ENCODE measurements at regions not wholly inside any gene's neighbourhood (a gene's known extent, or its start where the extent isn't known, plus 50 kb on each side); places are given as distances from the start of the nearest gene placed in this dataset.

DNA sequence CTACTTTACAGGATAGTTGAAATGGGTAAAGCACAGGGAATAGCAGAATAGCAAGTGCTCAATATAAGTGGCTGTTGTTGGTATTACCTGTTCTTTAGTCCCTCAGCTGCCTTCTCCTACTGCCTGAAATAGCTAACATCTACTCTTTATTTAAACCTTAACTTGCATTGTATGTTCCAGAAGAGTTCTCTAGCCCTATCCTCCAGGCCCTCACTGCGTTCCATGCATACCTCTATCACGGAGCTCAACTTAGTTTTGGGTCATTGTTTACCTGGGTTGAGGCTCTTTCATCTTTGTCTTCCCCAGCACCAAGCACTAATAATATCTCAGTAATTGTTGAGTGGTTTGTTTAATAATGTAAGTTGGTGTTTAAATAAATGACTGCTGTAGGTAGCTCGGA lies 242.2 kb upstream of the FANCL start:
- Histone ChIP-seq H3K4me1 (ENCODE audit: insufficient read depth, insufficient read length) (no peaks in the 10 kb centered on the region), H3K9me3 (ENCODE audit: insufficient read depth, low read length) (peaks cover 8% of the 10 kb centered on the region; the same call in 1 of the 2 replicates), H3K27me3 (ENCODE audit: insufficient read depth, insufficient read length) (no peaks in the 10 kb centered on the region), H3K9ac (ENCODE audit: insufficient read length, low read depth) (no peak overlapping the region), H3K4me3 (ENCODE audit: insufficient read length, low read depth) (no peak overlapping the region), H3K36me3 (ENCODE audit: insufficient read depth, insufficient read length, low read length) (no peaks in the 10 kb centered on the region)
- DNase-seq (ENCODE audit: low read depth, low spot score): no peak
- TF ChIP-seq YY1 (IDR thresholded peaks at IDR 0.05; ENCODE audit: insufficient read depth, insufficient read length): no peak
- TF ChIP-seq SUZ12 (IDR thresholded peaks at IDR 0.05; ENCODE audit: extremely low read depth, insufficient read depth, insufficient read length): no peak
- no peak for TF ChIP-seq ZNF274 (IDR thresholded peaks at IDR 0.05; ENCODE audit: low read depth, low read length)

DNA sequence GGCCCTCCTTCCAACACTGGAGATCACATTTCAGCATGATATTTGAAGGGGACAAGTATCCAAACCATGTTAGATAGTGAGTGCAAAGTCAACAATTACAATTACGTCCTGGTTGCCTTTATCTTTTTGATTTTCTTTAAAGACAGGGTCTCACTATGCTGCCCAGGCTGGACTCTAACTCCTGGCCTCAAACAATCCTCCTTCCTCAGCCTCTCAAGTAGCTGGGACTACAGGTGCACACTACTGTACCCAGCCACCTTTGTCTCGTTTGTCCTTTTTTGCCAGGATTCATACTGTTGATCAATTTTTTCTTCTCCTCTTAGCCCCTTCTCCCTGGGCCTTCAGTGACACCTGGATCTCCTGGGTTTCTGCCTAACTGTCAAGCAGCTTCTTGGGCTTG lies 240.5 kb upstream of the FANCL start:
- Histone ChIP-seq H3K4me3 (ENCODE audit: insufficient read length, low read depth) (no peak overlapping the region), H3K27me3 (ENCODE audit: insufficient read depth, insufficient read length) (no peaks in the 10 kb centered on the region), H3K36me3 (ENCODE audit: insufficient read depth, insufficient read length, low read length) (no peaks in the 10 kb centered on the region), H3K9ac (ENCODE audit: insufficient read length, low read depth) (no peak overlapping the region), H3K4me1 (ENCODE audit: insufficient read depth, insufficient read length) (no peaks in the 10 kb centered on the region), H3K9me3 (ENCODE audit: insufficient read depth, low read length) (no peaks in the 10 kb centered on the region; the same call in 1 of the 2 replicates)
- DNase-seq (ENCODE audit: low read depth, low spot score): no peak
- TF ChIP-seq SUZ12 (IDR thresholded peaks at IDR 0.05; ENCODE audit: extremely low read depth, insufficient read depth, insufficient read length) (no peak), YY1 (IDR thresholded peaks at IDR 0.05; ENCODE audit: insufficient read depth, insufficient read length) (no peak)

DNA sequence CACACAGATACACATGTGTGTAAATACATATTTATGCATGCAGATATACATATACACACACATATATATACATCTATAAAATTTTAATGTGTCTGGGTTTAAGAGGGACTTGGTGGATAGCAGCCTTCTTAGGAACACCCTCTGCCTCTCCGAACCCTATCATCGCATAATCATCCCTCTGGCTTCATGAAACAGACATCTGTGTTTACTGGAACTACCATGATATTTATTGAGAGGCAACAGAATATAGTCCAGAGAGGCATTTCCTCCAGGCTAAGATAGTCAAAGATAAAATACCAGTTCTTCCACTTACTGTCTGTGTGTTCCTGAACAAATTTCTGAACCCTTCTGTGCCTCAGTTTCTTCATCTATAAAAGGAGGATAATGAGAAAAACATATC lies 239.0 kb upstream of the FANCL start:
- H3K4me1 ChIP-seq (ENCODE audit: insufficient read depth, insufficient read length): no peaks in the 10 kb centered on the region
- TF ChIP-seq ZNF274 (IDR thresholded peaks at IDR 0.05; ENCODE audit: low read depth, low read length) (no peak), SUZ12 (IDR thresholded peaks at IDR 0.05; ENCODE audit: extremely low read depth, insufficient read depth, insufficient read length) (no peak), YY1 (IDR thresholded peaks at IDR 0.05; ENCODE audit: insufficient read depth, insufficient read length) (no peak)
- H3K4me3 ChIP-seq (ENCODE audit: insufficient read length, low read depth): no peak overlapping the region
- no peaks in the 10 kb centered on the region for H3K36me3 ChIP-seq (ENCODE audit: insufficient read depth, insufficient read length, low read length)
- DNase-seq (ENCODE audit: low read depth, low spot score): no peak
- H3K9ac ChIP-seq (ENCODE audit: insufficient read length, low read depth): no peak overlapping the region
- no peaks in the 10 kb centered on the region; the same call in 1 of the 2 replicates for H3K9me3 ChIP-seq (ENCODE audit: insufficient read depth, low read length)
- no peaks in the 10 kb centered on the region for H3K27me3 ChIP-seq (ENCODE audit: insufficient read depth, insufficient read length)

DNA sequence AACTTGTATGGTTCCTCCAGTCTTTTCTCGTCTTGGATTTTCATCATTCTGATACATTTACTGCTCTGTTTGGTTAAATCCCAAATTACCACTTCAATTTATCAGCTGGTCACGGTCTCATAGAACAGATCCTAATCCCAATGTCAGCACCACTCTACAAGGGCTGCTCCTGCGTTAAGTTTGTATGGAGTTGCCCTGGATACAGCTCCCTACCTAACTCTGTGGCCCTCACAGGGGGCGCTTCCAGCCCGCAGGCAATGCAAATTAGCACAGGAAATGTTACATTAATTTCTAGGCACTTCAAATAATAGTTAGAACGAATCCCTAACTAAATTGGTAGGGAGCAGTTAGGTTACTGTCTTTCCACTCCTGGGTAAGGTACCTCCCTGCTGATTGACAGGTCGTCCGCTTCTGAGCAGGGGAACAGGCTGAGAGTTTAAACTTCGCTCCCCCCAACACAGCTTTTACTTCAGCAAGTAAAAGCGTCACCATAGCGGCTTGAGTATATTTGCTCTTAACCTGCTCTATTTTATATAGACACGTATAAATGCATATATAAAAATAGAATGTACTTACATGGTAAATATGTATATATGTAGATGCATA lies 238.5 kb upstream of the FANCL start:
- peak; percentile 15 for DNase-seq (ENCODE audit: low read depth, low spot score)
- TF ChIP-seq SUZ12 (IDR thresholded peaks at IDR 0.05; ENCODE audit: extremely low read depth, insufficient read depth, insufficient read length): no peak
- no peak for TF ChIP-seq ZNF274 (IDR thresholded peaks at IDR 0.05; ENCODE audit: low read depth, low read length)
- no peak for TF ChIP-seq YY1 (IDR thresholded peaks at IDR 0.05; ENCODE audit: insufficient read depth, insufficient read length)

DNA sequence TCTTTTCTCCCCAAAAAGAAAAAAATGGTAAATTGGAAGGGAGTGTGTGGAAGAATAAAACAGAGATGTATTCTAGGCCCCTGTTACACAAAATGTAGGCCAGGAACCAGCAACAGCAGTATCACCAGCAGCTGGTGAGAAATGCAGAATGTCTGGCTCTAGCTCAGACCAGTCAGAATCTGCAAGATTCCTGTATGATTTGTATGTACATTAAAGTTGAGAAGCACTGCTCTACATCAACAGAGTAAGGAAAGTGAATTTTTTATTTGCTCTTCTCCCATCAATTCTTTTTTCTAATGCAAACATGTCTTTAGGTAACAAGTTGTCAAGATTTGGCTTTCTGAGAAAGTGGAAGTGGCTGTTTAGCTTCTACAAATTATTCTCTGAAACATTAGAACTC lies 235.4 kb upstream of the FANCL start:
- H3K9me3 ChIP-seq (ENCODE audit: insufficient read depth, low read length): no peaks in the 10 kb centered on the region; the same call in 1 of the 2 replicates
- H3K4me3 ChIP-seq (ENCODE audit: insufficient read length, low read depth): no peak overlapping the region
- TF ChIP-seq SUZ12 (IDR thresholded peaks at IDR 0.05; ENCODE audit: extremely low read depth, insufficient read depth, insufficient read length): no peak
- TF ChIP-seq YY1 (IDR thresholded peaks at IDR 0.05; ENCODE audit: insufficient read depth, insufficient read length): no peak
- no peak for TF ChIP-seq ZNF274 (IDR thresholded peaks at IDR 0.05; ENCODE audit: low read depth, low read length)
- no peaks in the 10 kb centered on the region for H3K27me3 ChIP-seq (ENCODE audit: insufficient read depth, insufficient read length)
- DNase-seq (ENCODE audit: low read depth, low spot score): no peak
- H3K4me1 ChIP-seq (ENCODE audit: insufficient read depth, insufficient read length): no peaks in the 10 kb centered on the region
- no peak overlapping the region for H3K9ac ChIP-seq (ENCODE audit: insufficient read length, low read depth)
- H3K36me3 ChIP-seq (ENCODE audit: insufficient read depth, insufficient read length, low read length): no peaks in the 10 kb centered on the region

More for the DNA sequence above, 238.5 kb upstream of the FANCL start:
- Histone ChIP-seq H3K9ac (ENCODE audit: insufficient read length, low read depth) (no peak overlapping the region), H3K36me3 (ENCODE audit: insufficient read depth, insufficient read length, low read length) (no peaks in the 10 kb centered on the region), H3K4me1 (ENCODE audit: insufficient read depth, insufficient read length) (no peaks in the 10 kb centered on the region), H3K4me3 (ENCODE audit: insufficient read length, low read depth) (no peak overlapping the region), H3K9me3 (ENCODE audit: insufficient read depth, low read length) (no peaks in the 10 kb centered on the region; the same call in 1 of the 2 replicates), H3K27me3 (ENCODE audit: insufficient read depth, insufficient read length) (no peaks in the 10 kb centered on the region)

DNA sequence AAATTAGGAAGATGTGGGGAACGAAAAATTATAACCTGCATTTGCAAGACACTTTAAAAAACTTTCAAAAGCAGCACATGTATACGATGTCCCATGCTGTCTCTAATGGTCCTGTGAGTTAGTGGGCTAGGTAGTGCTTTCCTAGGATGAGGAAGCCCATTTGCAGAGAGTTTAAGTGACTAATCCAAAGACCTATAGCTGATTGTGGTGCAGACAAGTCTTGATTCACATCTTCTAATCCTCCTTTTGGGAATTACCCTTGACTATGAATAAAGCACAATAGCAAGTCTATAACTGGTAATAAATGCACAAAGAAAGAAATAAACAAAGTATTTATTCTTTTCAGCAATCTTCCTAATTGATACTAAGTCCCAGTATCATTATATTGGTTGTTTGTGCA lies 234.6 kb upstream of the FANCL start:
- no peaks in the 10 kb centered on the region for H3K27me3 ChIP-seq (ENCODE audit: insufficient read depth, insufficient read length)
- no peaks in the 10 kb centered on the region for H3K4me1 ChIP-seq (ENCODE audit: insufficient read depth, insufficient read length)
- no peak overlapping the region for H3K4me3 ChIP-seq (ENCODE audit: insufficient read length, low read depth)
- TF ChIP-seq ZNF274 (IDR thresholded peaks at IDR 0.05; ENCODE audit: low read depth, low read length): no peak
- TF ChIP-seq SUZ12 (IDR thresholded peaks at IDR 0.05; ENCODE audit: extremely low read depth, insufficient read depth, insufficient read length): no peak
- no peak for TF ChIP-seq YY1 (IDR thresholded peaks at IDR 0.05; ENCODE audit: insufficient read depth, insufficient read length)
- no peak overlapping the region for H3K9ac ChIP-seq (ENCODE audit: insufficient read length, low read depth)
- H3K36me3 ChIP-seq (ENCODE audit: insufficient read depth, insufficient read length, low read length): no peaks in the 10 kb centered on the region
- no peak for DNase-seq (ENCODE audit: low read depth, low spot score)
- no peaks in the 10 kb centered on the region for H3K9me3 ChIP-seq (ENCODE audit: insufficient read depth, low read length)

DNA sequence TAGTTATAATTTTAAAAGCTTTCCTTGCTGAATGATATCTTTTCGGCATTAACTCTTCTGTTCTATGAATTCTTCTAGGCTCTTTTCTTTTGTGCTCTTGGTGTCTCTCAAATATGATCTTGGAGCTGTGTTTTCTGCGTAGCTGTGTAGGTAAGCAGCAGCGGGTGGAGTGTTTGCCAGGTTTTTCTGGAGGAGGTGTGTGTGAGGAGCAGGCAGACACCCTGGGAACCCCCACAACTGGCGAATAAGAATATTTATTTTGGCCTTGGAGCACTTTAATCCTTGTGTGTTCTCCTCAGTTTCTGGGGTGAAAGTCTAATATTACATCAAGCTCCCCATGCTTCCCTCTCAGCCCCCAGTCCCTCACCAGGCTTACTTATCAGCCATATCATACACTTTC lies 232.0 kb upstream of the FANCL start:
- H3K9me3 ChIP-seq (ENCODE audit: insufficient read depth, low read length): no peaks in the 10 kb centered on the region
- no peaks in the 10 kb centered on the region for H3K36me3 ChIP-seq (ENCODE audit: insufficient read depth, insufficient read length, low read length)
- H3K4me1 ChIP-seq (ENCODE audit: insufficient read depth, insufficient read length): no peaks in the 10 kb centered on the region
- TF ChIP-seq ZNF274 (IDR thresholded peaks at IDR 0.05; ENCODE audit: low read depth, low read length): no peak
- TF ChIP-seq SUZ12 (IDR thresholded peaks at IDR 0.05; ENCODE audit: extremely low read depth, insufficient read depth, insufficient read length): no peak
- TF ChIP-seq YY1 (IDR thresholded peaks at IDR 0.05; ENCODE audit: insufficient read depth, insufficient read length): no peak
- H3K9ac ChIP-seq (ENCODE audit: insufficient read length, low read depth): no peak overlapping the region
- no peak for DNase-seq (ENCODE audit: low read depth, low spot score)
- no peaks in the 10 kb centered on the region for H3K27me3 ChIP-seq (ENCODE audit: insufficient read depth, insufficient read length)
- H3K4me3 ChIP-seq (ENCODE audit: insufficient read length, low read depth): no peak overlapping the region
